Psoas muscle (tissue), 7 donors: ENCODE measurements at regions not wholly inside any gene's neighbourhood (a gene's known extent, or its start where the extent isn't known, plus 50 kb on each side); places are given as distances from the start of the nearest gene placed in this dataset.
"Not testable (repeated sequence)": the region's sequence is repeated elsewhere in the genome, so short reads cannot be mapped to it uniquely, and the experiment has no call there.

ENCODE experiments used
- ATAC-seq, 4 donors: fragments of 200-7000 bp; cut with Tn5 transposase; one replicate each; pipeline ENCODE4 v1.9.1; 2020; ENCODE audit warnings: moderate library complexity in 3 of 4, mild to moderate bottlenecking in 2 of 4
- DNase-seq, 2 donors: peaks; one replicate each; pipeline ENCODE4 v3.0.0-alpha.2; 2020
- H3K27ac ChIP-seq: fragments of 200-600 bp; one replicate; pipeline ENCODE4 v1.8.0; 2022
- H3K27me3 ChIP-seq, 3 donors: fragments of 200-600 bp in 1 of 3; one replicate each; pipeline versions ENCODE4 v1.6.1 to v1.8.0; 2013 to 2022; ENCODE audit warnings: low read length in 2 of 3, mild to moderate bottlenecking in 2 of 3, moderate library complexity in 1 of 3; ENCODE audit not compliant: insufficient read depth in 3 of 3
- H3K36me3 ChIP-seq, 2 donors: fragments of 200-600 bp in 1 of 2; one replicate each; pipeline versions ENCODE4 v1.6.1 to v1.8.0; 2013 to 2022; ENCODE audit warnings: low read depth in 1 of 2, mild to moderate bottlenecking in 1 of 2, moderate library complexity in 1 of 2; ENCODE audit not compliant: insufficient read depth in 1 of 2
- H3K4me1 ChIP-seq: fragments of 200-600 bp; one replicate; pipeline ENCODE4 v1.8.0; 2022
- H3K4me3 ChIP-seq: fragments of 200-600 bp; one replicate; pipeline ENCODE4 v1.8.0; 2022; ENCODE audit warnings: mild to moderate bottlenecking
- H3K9me3 ChIP-seq: fragments of 200-600 bp; one replicate; pipeline ENCODE4 v1.8.0; 2022
- WGBS, 3 donors: extraction: QIAGEN DNeasy Blood & Tissue Kit; methylation state at CpG; one replicate each; pipeline versions ENCODE4 v1.1.6 to v1.1.7; 2013; 5-methylcytosine and 5-hydroxymethylcytosine counted together
- intact Hi-C, 2 donors: fragments of 100-400 bp; cut with DNase I; formaldehyde crosslinking; loops; one replicate each; pipeline versions ENCODE4 v1.11.0 to v1.14.2; 2022
- TF ChIP-seq, protein P1 (sequence below): fragments of 200-600 bp; IDR thresholded peaks from one replicate; pipeline ENCODE4 v1.8.0; 2022; ENCODE audit warnings: antibody characterized with exemption
- donor health status: healthy with polysubstance abuse.
- donor health status: DM: no; HTN: no; CAD: no; lungs with moderate emphysema.
- donor health status: Bipolar disorder and iron deficiency.
- donor health status: healthy.
- donor health status: DM: yes; HTN: yes; CAD: no.
- donor health status: DM: no; HTN: no; CAD: no.
- donor health status: DM: yes; HTN: yes; CAD: no.

DNA sequence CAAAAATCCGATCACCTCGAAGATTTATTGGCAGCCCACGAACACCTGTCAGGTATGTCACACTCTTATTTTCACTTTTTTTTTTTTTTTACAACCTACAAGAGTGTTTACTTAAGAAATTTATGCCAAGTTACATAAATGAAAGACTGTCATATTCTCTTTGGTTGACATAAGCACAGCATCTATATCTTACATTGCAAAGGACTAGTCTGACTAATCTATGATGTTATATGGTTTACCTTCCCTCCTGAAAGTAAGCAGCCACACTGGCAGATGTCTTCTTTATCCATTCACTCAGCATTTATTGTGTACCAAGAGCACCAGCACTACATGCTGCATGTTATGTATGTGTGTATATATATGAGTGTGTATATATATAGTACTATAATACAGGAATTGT lies 156.3 kb downstream of the CDRT15L2 start:
- H3K36me3 ChIP-seq: no peaks in the 10 kb centered on the region
- no peaks in the 10 kb centered on the region for H3K4me1 ChIP-seq
- no peak for ATAC-seq
- no peaks in the 10 kb centered on the region for H3K9me3 ChIP-seq
- DNase-seq: no peak
- no peak overlapping the region for H3K27ac ChIP-seq
- WGBS, 3 donors: 80 to 87% (median 85%) methylated on average over 3 of the region's 3 CpGs
- H3K4me3 ChIP-seq: no peak overlapping the region
- intact Hi-C loops: no loop called here
- H3K27me3 ChIP-seq: no peaks in the 10 kb centered on the region
- TF ChIP-seq, protein P1, sequence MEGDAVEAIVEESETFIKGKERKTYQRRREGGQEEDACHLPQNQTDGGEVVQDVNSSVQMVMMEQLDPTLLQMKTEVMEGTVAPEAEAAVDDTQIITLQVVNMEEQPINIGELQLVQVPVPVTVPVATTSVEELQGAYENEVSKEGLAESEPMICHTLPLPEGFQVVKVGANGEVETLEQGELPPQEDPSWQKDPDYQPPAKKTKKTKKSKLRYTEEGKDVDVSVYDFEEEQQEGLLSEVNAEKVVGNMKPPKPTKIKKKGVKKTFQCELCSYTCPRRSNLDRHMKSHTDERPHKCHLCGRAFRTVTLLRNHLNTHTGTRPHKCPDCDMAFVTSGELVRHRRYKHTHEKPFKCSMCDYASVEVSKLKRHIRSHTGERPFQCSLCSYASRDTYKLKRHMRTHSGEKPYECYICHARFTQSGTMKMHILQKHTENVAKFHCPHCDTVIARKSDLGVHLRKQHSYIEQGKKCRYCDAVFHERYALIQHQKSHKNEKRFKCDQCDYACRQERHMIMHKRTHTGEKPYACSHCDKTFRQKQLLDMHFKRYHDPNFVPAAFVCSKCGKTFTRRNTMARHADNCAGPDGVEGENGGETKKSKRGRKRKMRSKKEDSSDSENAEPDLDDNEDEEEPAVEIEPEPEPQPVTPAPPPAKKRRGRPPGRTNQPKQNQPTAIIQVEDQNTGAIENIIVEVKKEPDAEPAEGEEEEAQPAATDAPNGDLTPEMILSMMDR: no peak

GRCh38 chr17:20737636-20738035 lies 158.1 kb downstream of the CDRT15L2 start:
- H3K36me3 ChIP-seq, intact Hi-C loops, H3K27me3 ChIP-seq, H3K9me3 ChIP-seq, H3K27ac ChIP-seq, ATAC-seq, DNase-seq, H3K4me3 ChIP-seq, H3K4me1 ChIP-seq: not testable (repeated sequence)
- 42 to 46% (median 43%) methylated on average over 7 of the region's 7 CpGs for WGBS, 3 donors

GRCh38 chr17:20771104-20771503 lies 191.6 kb downstream of the CDRT15L2 start:
- ATAC-seq (no peak), DNase-seq (no peak)
- intact Hi-C loops: no loop called here
- Histone ChIP-seq H3K4me3 (no peak overlapping the region), H3K4me1 (no peaks in the 10 kb centered on the region), H3K27me3 (no peaks in the 10 kb centered on the region), H3K27ac (no peak overlapping the region), H3K36me3 (no peaks in the 10 kb centered on the region), H3K9me3 (no peaks in the 10 kb centered on the region)
- 84 to 88% (median 87%) methylated on average over 8 of the region's 8 CpGs for WGBS, 3 donors
- TF ChIP-seq, protein P1: no peak

DNA sequence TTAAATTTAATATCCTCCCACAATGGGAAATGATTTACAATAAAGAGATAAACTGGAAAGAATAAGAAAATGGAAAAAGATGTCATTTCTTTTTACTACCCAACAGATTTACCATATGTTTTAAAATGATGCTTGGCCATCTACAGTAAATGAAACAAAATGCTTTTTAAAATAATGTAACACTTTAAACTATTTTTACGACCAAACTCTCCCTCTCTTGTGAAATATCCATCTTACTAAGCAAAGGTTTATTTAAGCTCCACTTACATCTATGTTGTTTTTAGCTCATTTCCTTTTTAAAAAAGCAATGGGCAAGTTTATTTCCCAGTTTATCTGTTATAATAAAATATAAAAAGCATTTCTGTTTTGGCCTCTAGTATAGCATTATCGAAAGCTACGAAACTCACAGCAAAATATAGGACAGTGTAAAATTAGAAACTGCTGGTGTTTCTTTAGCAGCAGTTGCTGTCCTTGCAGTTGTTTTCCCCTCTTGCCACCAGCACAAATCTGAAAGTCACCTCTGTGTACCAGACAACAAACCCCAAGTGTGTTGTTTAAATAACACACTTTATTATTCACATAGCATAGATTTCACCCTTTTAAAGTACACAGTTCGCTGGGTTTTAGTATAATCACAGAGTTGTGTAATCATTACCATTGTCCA lies 195.1 kb downstream of the CDRT15L2 start:
- ATAC-seq: no peak
- TF ChIP-seq, protein P1: no peak
- Histone ChIP-seq H3K27me3 (no peaks in the 10 kb centered on the region), H3K9me3 (no peaks in the 10 kb centered on the region), H3K36me3 (no peaks in the 10 kb centered on the region), H3K4me3 (no peak overlapping the region), H3K27ac (no peak overlapping the region), H3K4me1 (no peaks in the 10 kb centered on the region)
- no peak for DNase-seq
- intact Hi-C loops: no loop called here
- WGBS, 3 donors: 50 to 52% (median 52%) methylated on average over 4 of the region's 4 CpGs

GRCh38 chr17:20775331-20775730 lies 195.8 kb downstream of the CDRT15L2 start:
- H3K9me3 ChIP-seq: no peaks in the 10 kb centered on the region
- ATAC-seq (no peak), DNase-seq (no peak)
- no peaks in the 10 kb centered on the region for H3K27me3 ChIP-seq
- TF ChIP-seq, protein P1: no peak
- intact Hi-C loops: no loop called here
- H3K4me3 ChIP-seq: no peak overlapping the region
- H3K36me3 ChIP-seq: no peaks in the 10 kb centered on the region
- no peak overlapping the region for H3K27ac ChIP-seq
- H3K4me1 ChIP-seq: no peaks in the 10 kb centered on the region
- WGBS, 3 donors: 89 to 93% (median 91%) methylated on average over 18 to 19 of the region's 19 CpGs
